ENCODE measurements at regions not wholly inside any gene's neighbourhood (a gene's known extent, or its start where the extent isn't known, plus 50 kb on each side); places are given as distances from the start of the nearest gene placed in this dataset.

GRCh38 chr10:128875030-128875744, 591.9 kb upstream of the MGMT start:
- peak; percentile 2 for DNase-seq (ENCODE audit: low read depth)
- no peak for TF ChIP-seq CTCF (IDR thresholded peaks at IDR 0.05; ENCODE audit: low read length, missing control alignments)

GRCh38 chr10:128875956-128876736, 590.9 kb upstream of the MGMT start:
- TF ChIP-seq CTCF (IDR thresholded peaks at IDR 0.05; ENCODE audit: low read length, missing control alignments): no peak
- DNase-seq (ENCODE audit: low read depth): peak; percentile 19

More at GRCh38 chr10:128875030-128875744, 591.9 kb upstream of the MGMT start:
- no peak overlapping the region for H3K4me3 ChIP-seq (replicated peaks; ENCODE audit: low read depth, low read length)

DNA sequence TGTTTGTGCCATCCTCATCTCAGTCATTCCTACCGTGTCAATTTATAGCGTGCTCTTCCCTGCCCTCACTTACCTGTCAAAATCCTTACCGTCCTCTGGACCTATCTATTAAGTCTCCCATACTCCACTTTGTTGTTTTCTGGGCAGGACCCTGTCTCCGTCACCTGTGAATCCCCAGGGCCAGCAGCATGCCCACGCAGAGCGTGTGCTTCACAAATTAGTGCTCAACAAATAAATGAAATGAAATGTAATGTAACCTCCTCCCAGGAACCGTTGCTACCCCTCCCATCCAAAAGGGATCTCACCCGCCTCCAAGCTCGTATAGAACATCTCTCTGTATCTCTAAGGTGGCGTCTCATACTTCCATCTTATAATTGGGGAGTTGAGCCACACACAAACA, 589.9 kb upstream of the MGMT start:
- no peak overlapping the region for H3K4me3 ChIP-seq (replicated peaks; ENCODE audit: low read depth, low read length)
- DNase-seq (ENCODE audit: low read depth): no peak
- no peak for TF ChIP-seq CTCF (IDR thresholded peaks at IDR 0.05; ENCODE audit: low read length, missing control alignments)

More at GRCh38 chr10:128875956-128876736, 590.9 kb upstream of the MGMT start:
- no peak overlapping the region for H3K4me3 ChIP-seq (replicated peaks; ENCODE audit: low read depth, low read length)

DNA sequence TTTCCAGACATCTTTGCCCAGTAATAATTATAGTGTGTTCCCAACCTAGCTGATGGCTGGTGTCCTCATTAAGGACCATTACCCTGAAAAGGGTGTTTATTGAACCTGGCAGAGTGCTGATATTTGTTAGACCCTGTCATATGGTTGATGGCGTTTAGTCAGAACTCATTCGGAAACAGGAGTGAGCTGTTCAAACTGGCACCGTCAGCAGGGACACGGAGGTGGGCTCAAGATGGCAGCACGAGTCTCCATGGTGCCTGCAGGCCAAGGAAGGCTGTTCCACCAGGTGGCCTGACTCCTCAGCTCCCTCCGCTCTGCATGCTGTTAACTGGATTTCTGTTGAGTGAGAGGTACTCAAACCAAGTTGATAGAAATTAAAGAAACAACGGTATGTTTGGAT, 589.1 kb upstream of the MGMT start:
- no peak overlapping the region for H3K4me3 ChIP-seq (replicated peaks; ENCODE audit: low read depth, low read length)
- no peak for DNase-seq (ENCODE audit: low read depth)
- TF ChIP-seq CTCF (IDR thresholded peaks at IDR 0.05; ENCODE audit: low read length, missing control alignments): no peak

- no peak for TF ChIP-seq CTCF (IDR thresholded peaks at IDR 0.05; ENCODE audit: low read length, missing control alignments)
- no peak for DNase-seq (ENCODE audit: low read depth)
- no peak overlapping the region for H3K4me3 ChIP-seq (replicated peaks; ENCODE audit: low read depth, low read length)
Measured at GRCh38 chr10:128879030-128879429, 588.0 kb upstream of the MGMT start.

DNA sequence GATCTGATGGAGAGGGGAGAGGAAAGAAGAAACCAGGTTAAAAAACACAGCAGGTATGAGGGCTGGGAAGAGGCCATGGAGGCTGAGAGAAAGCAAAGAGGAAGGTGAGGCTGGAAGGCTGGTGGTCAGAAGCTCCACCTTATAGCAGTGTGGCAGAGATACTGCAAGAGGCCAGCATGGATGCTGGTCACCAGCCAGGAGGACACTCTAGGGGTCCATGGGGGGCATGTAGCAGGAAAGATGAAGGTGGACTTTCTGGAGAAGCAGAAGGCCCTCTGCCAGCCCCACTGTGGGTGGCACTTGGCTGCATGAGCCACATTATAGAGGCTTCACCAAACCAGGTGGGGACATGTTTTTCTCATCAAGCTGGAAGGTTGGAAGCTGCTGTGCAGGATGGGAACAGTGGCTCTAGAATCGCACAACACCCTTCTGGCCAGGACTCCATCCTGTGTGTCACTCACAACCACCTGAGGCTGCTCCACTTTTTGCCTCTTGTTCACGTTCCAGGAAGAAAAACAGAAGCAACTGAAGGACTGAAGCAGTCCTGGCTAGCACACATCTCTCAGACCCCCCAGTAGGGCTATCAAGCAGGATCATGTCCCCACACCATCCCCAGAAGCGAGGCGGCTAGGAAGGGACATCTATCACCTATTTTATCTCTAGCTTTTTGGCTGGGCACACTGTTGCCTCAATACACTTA, 587.5 kb upstream of the MGMT start:
- DNase-seq (ENCODE audit: low read depth): no peak
- TF ChIP-seq CTCF (IDR thresholded peaks at IDR 0.05; ENCODE audit: low read length, missing control alignments): no peak
- no peak overlapping the region for H3K4me3 ChIP-seq (replicated peaks; ENCODE audit: low read depth, low read length)

All from fibroblast of pulmonary artery (primary cell).